NCI-H345 (cell line): ENCODE measurements at regions not wholly inside any gene's neighbourhood (a gene's known extent, or its start where the extent isn't known, plus 50 kb on each side); places are given as distances from the start of the nearest gene placed in this dataset.
"Not testable (repeated sequence)": the region's sequence is repeated elsewhere in the genome, so short reads cannot be mapped to it uniquely, and the experiment has no call there.

Experiments
- DNase-seq: peaks from one replicate; lab custom pipeline; 2025; lab: John Stamatoyannopoulos, UW

GRCh38 chr5:18553269-18553668 lies 919.0 kb downstream of the TAF11L14 start:
- DNase-seq, result no peak

GRCh38 chr5:18560602-18561001 lies 926.3 kb downstream of the TAF11L14 start:
- DNase-seq, result no peak

- DNase-seq, result no peak
Measured at GRCh38 chr5:18563853-18564252, 929.6 kb downstream of the TAF11L14 start.

GRCh38 chr5:18566671-18567070 lies 932.4 kb downstream of the TAF11L14 start:
- no peak for DNase-seq

GRCh38 chr5:18576586-18576985 lies 942.3 kb downstream of the TAF11L14 start:
- DNase-seq, result no peak

- DNase-seq, result no peak
Measured at GRCh38 chr5:18601185-18601584, 966.9 kb downstream of the TAF11L14 start.

GRCh38 chr5:18602402-18602801 lies 968.1 kb downstream of the TAF11L14 start:
- DNase-seq, result no peak

- DNase-seq, result no peak
Measured at GRCh38 chr5:18605186-18605585, 970.9 kb downstream of the TAF11L14 start.

- no peak for DNase-seq
Measured at GRCh38 chr5:18607570-18607969, 973.3 kb downstream of the TAF11L14 start.

- not testable (repeated sequence) for DNase-seq
Measured at GRCh38 chr5:18617191-18617590, 982.9 kb downstream of the TAF11L14 start.

GRCh38 chr5:18630458-18631045 lies 996.3 kb downstream of the TAF11L14 start:
- no peak for DNase-seq

- DNase-seq, result no peak
Measured at GRCh38 chr5:18652404-18653215, 1018.4 kb downstream of the TAF11L14 start.

GRCh38 chr5:18653216-18653752 lies 1019.0 kb downstream of the TAF11L14 start:
- DNase-seq, result no peak

GRCh38 chr5:18660511-18660910 lies 1026.3 kb downstream of the TAF11L14 start:
- DNase-seq, result no peak

GRCh38 chr5:18662231-18662630 lies 1028.0 kb downstream of the TAF11L14 start:
- no peak for DNase-seq

GRCh38 chr5:18674212-18674611 lies 1040.0 kb downstream of the TAF11L14 start:
- not testable (repeated sequence) for DNase-seq

- no peak for DNase-seq
Measured at GRCh38 chr5:18675041-18675440, 1040.8 kb downstream of the TAF11L14 start.

GRCh38 chr5:18686253-18686652 lies 1052.0 kb downstream of the TAF11L14 start:
- DNase-seq, result no peak

- no peak for DNase-seq
Measured at GRCh38 chr5:18687429-18687828, 1053.2 kb downstream of the TAF11L14 start.

GRCh38 chr5:18699681-18700080 lies 1065.4 kb downstream of the TAF11L14 start:
- DNase-seq, result no peak

GRCh38 chr5:18702821-18703220 lies 1068.6 kb downstream of the TAF11L14 start:
- no peak for DNase-seq

- no peak for DNase-seq
Measured at GRCh38 chr5:18712936-18713485, 1078.8 kb downstream of the TAF11L14 start.

GRCh38 chr5:18720002-18720401 lies 1085.7 kb downstream of the TAF11L14 start:
- DNase-seq, result no peak
